ENCODE measurements at regions not wholly inside any gene's neighbourhood (a gene's known extent, or its start where the extent isn't known, plus 50 kb on each side); places are given as distances from the start of the nearest gene placed in this dataset.

DNA sequence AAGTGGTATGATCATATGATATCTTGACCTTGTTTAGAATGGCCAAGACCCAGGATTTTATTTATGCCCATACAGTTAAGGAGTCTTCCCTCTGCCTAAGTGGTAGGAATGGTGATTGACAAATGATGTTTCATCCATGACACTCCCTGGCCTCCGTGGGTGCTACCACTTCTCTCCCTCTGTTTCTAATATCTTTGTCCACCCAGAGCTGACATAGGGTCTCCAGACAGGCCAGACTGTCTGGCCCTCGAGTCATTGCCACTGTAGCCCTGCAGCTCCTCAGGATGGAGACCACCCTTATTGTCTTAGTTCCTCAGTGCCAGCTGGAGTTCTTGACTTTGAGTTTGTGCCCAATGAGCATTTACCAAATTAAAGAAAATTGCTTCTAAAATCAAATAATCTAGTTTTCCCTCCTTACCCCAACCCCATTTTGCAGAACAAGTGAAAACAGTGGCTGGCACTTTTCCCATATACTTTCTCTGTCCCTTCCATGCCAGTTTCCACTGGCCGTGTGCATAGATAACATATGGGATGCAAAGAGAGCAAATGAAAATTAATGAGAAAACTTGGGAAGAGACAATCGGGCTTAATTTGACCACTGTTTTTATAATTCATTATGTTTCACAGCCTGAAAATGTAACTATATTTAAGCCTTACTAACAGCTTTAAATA, 235.7 kb downstream of the NSG2 start (continued):
- TF ChIP-seq GABPA (IDR thresholded peaks at IDR 0.05 in 1 of 2, conservative IDR thresholded peaks at IDR 0.05 in 1 of 2) = no peak
- TF ChIP-seq HNF4G (IDR thresholded peaks at IDR 0.05) = no peak
- TF ChIP-seq FOXA1 (IDR thresholded peaks at IDR 0.05) = no peak

GRCh38 chr5:174281855-174282254, 236.3 kb downstream of the NSG2 start:
- Histone ChIP-seq H3K4me3 (ENCODE audit: low read depth in 1 of 3, low read length in 3 of 3) (no peak overlapping the region), H3K27me3 (ENCODE audit: control insufficient read depth in 4 of 4, insufficient read depth in 4 of 4, low read length in 3 of 4) (no peaks in the 10 kb centered on the region), H3K9me3 (ENCODE audit: control insufficient read depth in 4 of 4, low read length in 3 of 4) (no peaks in the 10 kb centered on the region), H3K36me3 (ENCODE audit: control insufficient read depth in 4 of 4, insufficient read depth in 3 of 4, low read depth in 1 of 4, low read length in 3 of 4) (no peaks in the 10 kb centered on the region), H3K27ac (ENCODE audit: low read depth in 1 of 2, low read length in 2 of 2) (no peak overlapping the region), H3K4me1 (ENCODE audit: control insufficient read depth in 4 of 4, insufficient read depth in 4 of 4, low read length in 3 of 4) (no peaks in the 10 kb centered on the region), H3K9ac (ENCODE audit: low read depth in 1 of 2, low read length in 2 of 2) (no peak overlapping the region)
- no peak for DNase-seq (ENCODE audit: low spot score)
- TF ChIP-seq HNF4G (IDR thresholded peaks at IDR 0.05) (no peak), ZBTB33 (IDR thresholded peaks at IDR 0.05) (no peak), TAF1 (conservative IDR thresholded peaks at IDR 0.05) (no peak), FOXA2 (IDR thresholded peaks at IDR 0.05) (no peak), GABPA (IDR thresholded peaks at IDR 0.05 in 1 of 2, conservative IDR thresholded peaks at IDR 0.05 in 1 of 2) (no peak), HNF4A (conservative IDR thresholded peaks at IDR 0.05) (no peak), FOXA1 (IDR thresholded peaks at IDR 0.05) (no peak), YY1 (IDR thresholded peaks at IDR 0.05) (no peak), EGR1 (IDR thresholded peaks at IDR 0.05; ENCODE audit: low read depth in 2 of 2) (no peak), JUND (IDR thresholded peaks at IDR 0.05) (no peak), NR2F2 (IDR thresholded peaks at IDR 0.05) (no peak), ATF3 (IDR thresholded peaks at IDR 0.05) (no peak), CTCF (IDR thresholded peaks at IDR 0.05; ENCODE audit: low read depth, low read length, missing input control) (no peak), RAD21 (IDR thresholded peaks at IDR 0.05) (no peak)
- 79% methylated on average over 5 of the region's 5 CpGs for WGBS

GRCh38 chr5:174282391-174282790, 236.9 kb downstream of the NSG2 start:
- WGBS = 62% methylated on average over 5 of the region's 5 CpGs
- peaks cover 0 to 2% (median 0%) of the 10 kb centered on the region in 4 donors for H3K27me3 ChIP-seq (ENCODE audit: control insufficient read depth in 4 of 4, insufficient read depth in 4 of 4, low read length in 3 of 4)
- H3K9ac ChIP-seq (ENCODE audit: low read depth in 1 of 2, low read length in 2 of 2) = no peak overlapping the region
- no peaks in the 10 kb centered on the region for H3K36me3 ChIP-seq (ENCODE audit: control insufficient read depth in 4 of 4, insufficient read depth in 3 of 4, low read depth in 1 of 4, low read length in 3 of 4)
- DNase-seq (ENCODE audit: low spot score) = no peak
- no peak overlapping the region for H3K4me3 ChIP-seq (ENCODE audit: low read depth in 1 of 3, low read length in 3 of 3)
- H3K27ac ChIP-seq (ENCODE audit: low read depth in 1 of 2, low read length in 2 of 2) = no peak overlapping the region
- no peaks in the 10 kb centered on the region for H3K4me1 ChIP-seq (ENCODE audit: control insufficient read depth in 4 of 4, insufficient read depth in 4 of 4, low read length in 3 of 4)
- H3K9me3 ChIP-seq (ENCODE audit: control insufficient read depth in 4 of 4, low read length in 3 of 4) = no peaks in the 10 kb centered on the region
- TF ChIP-seq NR2F2 (IDR thresholded peaks at IDR 0.05) (no peak), REST (IDR thresholded peaks at IDR 0.05) (no peak), EGR1 (IDR thresholded peaks at IDR 0.05; ENCODE audit: low read depth in 2 of 2) (no peak), CTCF (IDR thresholded peaks at IDR 0.05; ENCODE audit: low read depth, low read length, missing input control) (no peak), SP1 (IDR thresholded peaks at IDR 0.05) (no peak), RAD21 (IDR thresholded peaks at IDR 0.05) (no peak), JUND (IDR thresholded peaks at IDR 0.05) (no peak), YY1 (IDR thresholded peaks at IDR 0.05) (no peak), TAF1 (conservative IDR thresholded peaks at IDR 0.05) (no peak), HNF4G (IDR thresholded peaks at IDR 0.05) (no peak), ZBTB33 (IDR thresholded peaks at IDR 0.05) (no peak)
- TF ChIP-seq, protein P1, sequence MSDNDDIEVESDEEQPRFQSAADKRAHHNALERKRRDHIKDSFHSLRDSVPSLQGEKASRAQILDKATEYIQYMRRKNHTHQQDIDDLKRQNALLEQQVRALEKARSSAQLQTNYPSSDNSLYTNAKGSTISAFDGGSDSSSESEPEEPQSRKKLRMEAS (IDR thresholded peaks at IDR 0.05) = no peak
